IPS-NIHi7 (cell line): ENCODE measurements at regions not wholly inside any gene's neighbourhood (a gene's known extent, or its start where the extent isn't known, plus 50 kb on each side); places are given as distances from the start of the nearest gene placed in this dataset.

Source experiments
- DNase-seq: peaks from one replicate; pipeline ENCODE4 v3.0.0; 2012; ENCODE audit warnings: mixed read lengths; ENCODE audit errors: extremely low spot score

GRCh38 chr17:72208832-72209231 is 88.0 kb downstream of the SOX9 start:
- no peak for DNase-seq

DNA sequence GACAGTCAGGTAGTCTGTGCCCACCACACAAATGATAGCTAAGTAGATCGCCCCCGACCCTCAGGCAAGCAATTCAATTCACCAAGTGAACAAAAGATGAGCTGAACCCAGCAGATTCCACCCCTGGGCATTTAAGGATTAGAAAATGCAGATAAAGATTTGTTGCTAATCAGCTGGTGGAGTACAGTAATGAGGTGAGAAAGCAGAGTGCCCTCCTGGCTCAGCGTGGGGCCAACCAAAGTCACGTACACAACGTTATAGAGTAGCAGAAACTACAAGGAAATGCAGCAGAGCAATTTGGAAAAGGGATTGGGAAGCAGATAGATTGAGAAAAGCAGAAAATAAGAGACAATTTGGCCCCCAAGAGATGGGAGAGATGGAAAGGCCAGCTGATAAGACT is 91.2 kb downstream of the SOX9 start:
- no peak for DNase-seq

- no peak for DNase-seq
Measured at GRCh38 chr17:72215490-72215889, 94.7 kb downstream of the SOX9 start.

- no peak for DNase-seq
Measured at GRCh38 chr17:72215928-72216327, 95.1 kb downstream of the SOX9 start.

- peak; percentile 38 for DNase-seq
Measured at GRCh38 chr17:72219137-72219823, 98.5 kb downstream of the SOX9 start.

GRCh38 chr17:72219824-72220493 is 99.1 kb downstream of the SOX9 start:
- no peak for DNase-seq

- DNase-seq = no peak
Measured at GRCh38 chr17:72222661-72223380, 102.0 kb downstream of the SOX9 start.

DNA sequence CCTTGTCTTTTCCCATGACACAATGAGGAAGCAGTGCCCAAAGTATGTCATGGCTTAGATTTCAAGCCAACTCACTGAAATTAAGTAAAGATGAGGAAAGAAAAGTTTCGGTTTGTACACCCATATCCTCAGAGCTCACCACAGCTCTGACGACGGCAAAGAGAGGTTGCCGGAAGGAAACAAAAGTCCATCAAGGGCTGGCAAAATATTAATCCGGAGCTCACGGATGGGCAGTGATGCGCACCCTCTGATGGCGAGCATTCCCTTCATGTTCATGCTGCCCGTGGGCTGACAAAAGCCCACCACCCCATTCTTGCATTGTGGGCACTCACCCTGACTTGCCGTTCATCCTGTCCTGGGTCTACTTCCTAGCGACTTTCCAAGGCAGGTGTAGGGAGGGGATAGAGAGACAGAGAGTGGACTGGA is 103.1 kb downstream of the SOX9 start:
- DNase-seq = no peak

DNA sequence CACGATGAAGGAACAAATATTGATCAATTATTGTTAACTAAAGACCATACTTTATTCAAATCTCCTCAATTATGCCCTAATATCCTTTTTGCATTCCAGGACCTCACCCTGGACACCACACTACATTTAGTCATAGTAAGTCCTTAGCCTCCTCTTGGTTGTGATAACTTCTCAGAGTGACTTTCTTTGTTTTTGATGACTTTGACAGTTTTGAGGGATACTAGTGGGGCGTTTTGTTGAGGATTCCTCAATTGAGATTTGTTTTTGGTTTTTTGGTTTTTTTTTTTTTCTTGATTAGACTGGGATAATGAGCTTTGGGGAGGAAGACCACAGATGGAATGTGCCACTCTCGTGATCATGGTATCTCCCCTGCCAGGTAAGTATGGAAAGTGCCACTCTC is 105.5 kb downstream of the SOX9 start:
- DNase-seq = no peak

GRCh38 chr17:72233986-72234385 is 113.2 kb downstream of the SOX9 start:
- DNase-seq = no peak

GRCh38 chr17:72234985-72235384 is 114.2 kb downstream of the SOX9 start:
- DNase-seq = no peak

DNA sequence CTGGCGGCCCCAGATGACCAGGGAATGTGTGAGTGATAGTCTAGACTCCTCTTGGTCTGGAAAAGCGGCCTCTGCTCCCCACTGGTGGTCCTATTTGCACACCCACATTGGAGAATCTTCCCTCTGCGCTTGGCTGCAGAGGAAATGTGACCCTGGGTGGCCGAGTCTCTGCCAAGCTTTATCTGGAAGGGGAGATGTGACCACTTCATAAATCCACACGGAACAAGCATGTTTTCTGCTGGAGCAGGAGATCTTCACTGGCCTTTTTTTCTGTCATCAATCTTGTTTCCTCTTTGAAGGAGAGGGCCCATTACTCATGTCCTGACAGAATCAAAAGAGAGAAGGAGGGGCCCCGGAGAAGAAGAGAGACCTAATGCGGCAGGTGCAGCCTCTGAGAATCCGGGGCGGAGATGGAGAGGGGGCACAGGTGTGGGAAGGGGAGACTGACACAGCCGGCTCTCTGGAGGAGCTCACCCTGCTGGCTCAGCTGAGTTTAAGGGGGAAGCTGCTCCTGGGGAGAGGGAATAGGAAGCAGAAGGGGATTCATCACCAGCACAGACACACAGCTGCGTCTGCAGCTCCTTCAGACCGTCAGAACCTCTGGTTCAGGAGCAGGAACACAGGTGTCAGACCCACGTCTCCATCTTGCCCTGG is 116.3 kb downstream of the SOX9 start:
- DNase-seq = no peak

DNA sequence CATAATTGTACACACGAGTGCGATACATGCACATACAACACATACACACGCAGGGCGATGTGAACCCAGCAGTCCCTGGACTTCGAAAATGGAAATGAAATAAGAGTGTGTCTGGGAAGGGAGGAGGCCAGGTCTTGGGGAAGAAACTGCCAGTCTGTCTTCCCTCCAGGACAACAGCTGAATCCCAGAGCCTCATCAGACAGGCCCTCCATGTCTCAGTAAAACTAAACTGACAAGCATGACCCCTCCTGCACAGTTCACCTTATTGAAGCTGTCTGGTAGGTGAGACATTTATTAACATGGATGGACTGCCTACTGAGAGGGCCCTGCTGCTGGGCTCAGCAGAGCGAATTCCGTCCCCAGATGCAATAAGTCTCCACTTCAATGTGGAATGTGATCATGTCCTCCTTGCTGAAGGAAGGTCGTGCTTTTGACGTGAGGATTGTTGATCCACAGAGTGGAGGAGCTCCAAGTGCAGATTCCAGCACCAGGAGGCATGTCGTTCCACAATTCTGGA is 117.4 kb downstream of the SOX9 start:
- DNase-seq = no peak

DNA sequence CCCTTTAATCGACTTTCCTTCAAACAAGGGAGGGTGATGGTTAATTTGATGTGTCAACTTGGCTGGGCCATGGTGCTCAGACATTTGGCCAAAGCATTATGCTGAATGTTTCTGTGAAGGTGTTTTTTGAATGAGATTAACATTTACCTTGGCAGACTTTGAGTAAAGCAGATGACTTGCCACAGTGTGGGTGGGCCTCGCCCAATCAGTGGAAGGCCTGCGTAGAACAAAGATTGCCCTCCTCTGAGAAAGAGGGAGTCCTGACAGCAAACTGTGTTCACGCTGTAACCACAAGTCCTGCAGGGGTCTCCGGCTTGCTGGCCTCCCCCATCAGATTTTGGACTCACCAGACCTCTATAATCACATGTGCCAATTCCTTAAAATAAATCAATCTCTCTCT is 118.7 kb downstream of the SOX9 start:
- no peak for DNase-seq

- DNase-seq = no peak
Measured at GRCh38 chr17:72240333-72240732, 119.5 kb downstream of the SOX9 start.

- DNase-seq = no peak
Measured at GRCh38 chr17:72244494-72244893, 123.7 kb downstream of the SOX9 start.

GRCh38 chr17:72244956-72245355 is 124.1 kb downstream of the SOX9 start:
- no peak for DNase-seq

- no peak for DNase-seq
Measured at GRCh38 chr17:72249441-72249840, 128.6 kb downstream of the SOX9 start.

DNA sequence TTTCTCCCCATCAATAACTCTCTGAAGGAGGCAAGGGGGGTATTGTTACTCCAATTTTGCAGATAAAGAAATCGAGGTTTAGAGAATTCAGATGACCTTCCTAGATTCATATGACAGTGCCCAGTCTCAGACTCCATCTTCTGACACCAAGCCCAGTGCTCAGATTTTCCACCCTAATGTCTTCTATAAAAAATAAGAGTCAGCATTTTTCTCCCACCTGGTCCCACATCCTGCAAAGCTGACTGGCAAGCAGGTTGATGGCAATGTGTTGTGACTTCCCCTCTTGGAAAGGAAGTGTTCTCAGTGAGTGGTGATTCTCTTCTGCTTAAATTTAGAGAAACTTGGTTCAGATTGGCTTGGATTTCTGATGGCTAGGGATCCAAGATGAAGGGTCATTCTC is 129.4 kb downstream of the SOX9 start:
- DNase-seq = no peak

DNA sequence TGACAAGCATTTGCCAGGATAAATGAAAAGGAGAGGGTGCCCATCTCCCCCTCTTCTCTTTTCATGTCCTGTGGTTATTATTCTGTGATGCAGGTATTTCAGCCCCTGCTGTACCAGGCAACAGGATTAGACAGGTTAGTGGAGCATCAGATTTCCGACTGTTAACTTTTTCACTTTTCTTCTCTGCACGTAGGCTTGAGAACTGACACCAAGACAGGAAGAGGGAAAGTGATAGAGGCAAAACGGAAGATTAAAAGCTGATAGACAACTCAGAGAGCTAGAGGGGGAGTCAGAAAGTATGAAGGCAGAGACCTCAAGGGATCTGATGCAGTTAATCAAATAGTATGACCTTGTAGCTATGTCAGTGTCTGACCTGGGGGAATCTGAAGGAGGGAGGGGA is 132.8 kb downstream of the SOX9 start:
- DNase-seq = no peak

- DNase-seq = no peak
Measured at GRCh38 chr17:72254808-72255449, 134.1 kb downstream of the SOX9 start.

DNA sequence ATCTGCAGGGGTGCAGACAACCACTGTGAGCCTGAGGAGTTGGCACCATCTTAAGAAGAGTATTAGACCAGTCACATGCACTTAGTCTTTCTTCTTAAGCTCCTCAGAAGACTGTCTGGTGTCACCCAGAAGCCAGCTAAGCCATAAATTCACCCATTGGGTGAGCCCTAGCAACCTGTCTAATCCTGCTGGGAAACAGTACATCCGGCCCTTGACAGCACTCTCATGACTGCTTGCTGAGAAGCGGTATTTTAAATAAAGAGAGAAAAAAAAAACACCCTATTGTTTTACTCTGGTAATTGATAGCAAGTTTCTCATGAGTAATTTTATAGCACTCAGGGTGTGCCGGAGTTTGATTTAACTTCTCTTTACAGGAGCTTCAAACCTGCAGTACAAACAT is 134.7 kb downstream of the SOX9 start:
- DNase-seq = no peak
